GM23338 (cell line): ENCODE measurements at regions not wholly inside any gene's neighbourhood (a gene's known extent, or its start where the extent isn't known, plus 50 kb on each side); places are given as distances from the start of the nearest gene placed in this dataset.
"Not testable (repeated sequence)": the region's sequence is repeated elsewhere in the genome, so short reads cannot be mapped to it uniquely, and the experiment has no call there.

Source experiments
- EZH2 ChIP-seq: fragments of 200-600 bp; sonication (generic); IDR thresholded peaks from one replicate; pipeline ENCODE4 v1.8.0; 2017; ENCODE audit warnings: antibody characterized with exemption, mild to moderate bottlenecking, low read depth; ENCODE audit not compliant: unreplicated experiment
- POLR2AphosphoS5 ChIP-seq: IDR thresholded peaks from 2 replicates; pipeline ENCODE4 v1.6.1; 2016; ENCODE audit warnings: antibody characterized with exemption, low read depth

GRCh38 chr2:111439237-111439636, 318.5 kb downstream of the BCL2L11 start:
- not testable (repeated sequence) for TF ChIP-seq EZH2, POLR2AphosphoS5
